Astrocyte (in vitro differentiated cells and primary cell): ENCODE measurements at regions not wholly inside any gene's neighbourhood (a gene's known extent, or its start where the extent isn't known, plus 50 kb on each side); places are given as distances from the start of the nearest gene placed in this dataset.

ENCODE experiments used
- EZH2 ChIP-seq: IDR thresholded peaks from 2 replicates; pipeline ENCODE4 v1.6.1; 2012; ENCODE audit warnings: mild to moderate bottlenecking, low read length, inconsistent platforms; ENCODE audit not compliant: insufficient read depth
- TF ChIP-seq, protein P1 (sequence below): IDR thresholded peaks from 2 replicates; pipeline ENCODE4 v1.5.1; 2011; ENCODE audit warnings: low read depth, mild to moderate bottlenecking, inconsistent platforms, low read length, moderate library complexity; ENCODE audit not compliant: insufficient read depth

DNA sequence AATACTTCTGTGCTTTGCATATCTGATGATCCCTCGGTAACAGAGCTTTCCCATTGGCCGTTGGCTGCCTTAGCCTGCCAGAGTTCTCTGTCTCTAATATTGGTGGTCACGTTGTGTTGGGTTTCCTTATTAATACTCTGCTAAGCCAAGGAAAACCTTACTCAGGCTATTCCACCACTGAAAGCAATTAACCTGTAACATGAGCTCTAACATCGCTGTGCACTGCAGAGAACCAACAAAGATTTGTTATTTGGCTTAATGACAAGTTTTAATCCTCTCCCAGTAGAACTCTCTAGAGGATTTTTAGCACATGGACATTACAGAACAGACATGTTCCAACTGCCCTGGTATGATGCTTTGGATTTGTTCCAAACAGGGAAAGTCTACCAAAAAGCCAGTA lies 825.9 kb upstream of the POU3F3 start:
- TF ChIP-seq, protein P1, sequence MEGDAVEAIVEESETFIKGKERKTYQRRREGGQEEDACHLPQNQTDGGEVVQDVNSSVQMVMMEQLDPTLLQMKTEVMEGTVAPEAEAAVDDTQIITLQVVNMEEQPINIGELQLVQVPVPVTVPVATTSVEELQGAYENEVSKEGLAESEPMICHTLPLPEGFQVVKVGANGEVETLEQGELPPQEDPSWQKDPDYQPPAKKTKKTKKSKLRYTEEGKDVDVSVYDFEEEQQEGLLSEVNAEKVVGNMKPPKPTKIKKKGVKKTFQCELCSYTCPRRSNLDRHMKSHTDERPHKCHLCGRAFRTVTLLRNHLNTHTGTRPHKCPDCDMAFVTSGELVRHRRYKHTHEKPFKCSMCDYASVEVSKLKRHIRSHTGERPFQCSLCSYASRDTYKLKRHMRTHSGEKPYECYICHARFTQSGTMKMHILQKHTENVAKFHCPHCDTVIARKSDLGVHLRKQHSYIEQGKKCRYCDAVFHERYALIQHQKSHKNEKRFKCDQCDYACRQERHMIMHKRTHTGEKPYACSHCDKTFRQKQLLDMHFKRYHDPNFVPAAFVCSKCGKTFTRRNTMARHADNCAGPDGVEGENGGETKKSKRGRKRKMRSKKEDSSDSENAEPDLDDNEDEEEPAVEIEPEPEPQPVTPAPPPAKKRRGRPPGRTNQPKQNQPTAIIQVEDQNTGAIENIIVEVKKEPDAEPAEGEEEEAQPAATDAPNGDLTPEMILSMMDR, result no peak
- TF ChIP-seq EZH2, result no peak
